ENCODE measurements at regions not wholly inside any gene's neighbourhood (a gene's known extent, or its start where the extent isn't known, plus 50 kb on each side); places are given as distances from the start of the nearest gene placed in this dataset.

DNA sequence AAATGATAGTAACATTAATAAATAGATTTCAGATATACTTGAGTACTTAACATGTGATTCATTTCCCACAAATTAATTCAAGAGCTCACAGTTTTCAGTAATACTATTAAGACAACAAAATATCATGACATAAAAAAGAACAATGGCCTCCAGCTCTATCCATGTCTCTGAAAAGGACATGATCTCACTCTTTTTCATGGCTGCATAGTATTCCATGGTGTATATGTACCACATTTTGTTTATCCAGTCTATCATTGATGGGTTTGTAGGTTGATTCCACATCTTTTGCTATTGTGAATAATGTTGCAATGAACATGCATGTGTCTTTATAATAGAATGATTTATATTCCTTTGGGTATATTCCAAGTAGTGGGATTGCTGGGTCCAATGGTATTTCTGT, 1012.8 kb upstream of the ALCAM start:
- no peak for TF ChIP-seq POLR2A (IDR thresholded peaks at IDR 0.05; ENCODE audit: low read length)
- no peak for TF ChIP-seq GATA1 (IDR thresholded peaks at IDR 0.05; ENCODE audit: low read depth, low read length)
